NCI-H2029 treated with DMSO at 0.1 percent for 48 hours (cell line): ENCODE measurements at regions not wholly inside any gene's neighbourhood (a gene's known extent, or its start where the extent isn't known, plus 50 kb on each side); places are given as distances from the start of the nearest gene placed in this dataset.

ENCODE experiments used
- DNase-seq: peaks from one replicate; lab custom pipeline; 2025; lab: John Stamatoyannopoulos, UW

GRCh38 chr22:48882636-48883200 lies 945.0 kb downstream of the BRD1 start:
- DNase-seq = no peak

DNA sequence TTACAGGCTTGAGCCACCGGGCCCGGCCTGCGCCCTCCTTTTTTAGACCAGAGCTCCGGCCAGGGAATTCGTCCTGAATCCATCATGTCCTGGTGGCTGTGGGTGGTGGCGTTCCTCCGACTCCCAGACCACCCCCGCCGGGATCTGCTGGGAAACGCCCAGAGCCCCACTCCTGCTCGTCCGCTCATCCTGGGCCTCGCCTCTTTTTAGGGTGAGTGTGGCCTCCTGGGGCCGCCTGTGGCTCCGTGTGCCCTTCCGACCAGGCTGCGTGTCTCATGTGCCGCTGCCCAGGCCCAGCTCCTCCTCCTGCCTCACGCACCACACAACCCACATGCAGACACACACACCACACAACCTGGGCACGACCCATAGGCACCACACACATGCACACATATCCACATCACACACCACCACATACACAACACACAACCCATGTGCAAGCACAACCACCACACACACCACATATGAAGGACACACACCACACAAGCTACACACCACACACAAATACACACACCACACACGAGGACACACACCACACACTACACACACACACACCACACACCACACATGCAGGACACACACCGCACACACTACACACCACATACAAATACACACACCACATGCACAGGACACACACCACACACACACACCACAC lies 946.2 kb downstream of the BRD1 start:
- no peak for DNase-seq

DNA sequence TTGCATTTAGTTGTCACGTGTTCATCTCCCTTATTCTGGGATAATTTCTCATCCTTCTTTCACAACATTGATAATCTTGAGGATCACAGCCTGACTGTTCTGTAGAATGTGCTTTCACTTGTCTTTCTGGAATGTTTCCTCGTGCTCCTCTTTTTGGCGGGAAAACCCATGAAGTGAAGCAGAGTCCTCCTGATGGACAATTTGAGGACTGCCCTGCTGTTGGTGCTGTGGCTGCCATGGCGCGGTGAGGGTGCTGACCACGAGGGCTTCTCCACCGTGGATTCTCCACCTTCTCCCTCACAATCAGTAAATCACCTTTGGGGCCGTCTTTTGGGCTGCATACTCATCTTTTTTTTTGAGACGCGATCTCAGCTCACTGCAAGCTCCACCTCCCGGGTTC lies 946.9 kb downstream of the BRD1 start:
- DNase-seq = no peak

DNA sequence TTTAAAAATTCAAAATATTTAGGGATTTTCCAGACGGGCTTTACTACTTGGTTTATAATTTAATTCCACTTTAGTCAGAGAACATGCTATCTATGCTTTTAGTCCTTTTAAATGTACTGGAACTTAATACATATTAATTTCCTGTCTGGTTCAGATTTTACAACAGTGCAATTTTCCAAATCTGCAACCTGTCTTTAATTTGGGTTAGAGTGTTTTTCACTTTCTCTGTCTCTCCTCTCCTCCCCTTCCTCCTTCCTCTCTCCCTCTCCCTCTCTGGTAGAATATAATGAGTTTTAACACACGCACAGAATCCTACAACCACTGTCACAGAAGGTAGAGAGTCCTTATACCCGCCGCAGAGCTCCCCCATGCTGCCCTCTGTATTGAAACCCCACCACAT lies 950.7 kb downstream of the BRD1 start:
- DNase-seq = no peak

DNA sequence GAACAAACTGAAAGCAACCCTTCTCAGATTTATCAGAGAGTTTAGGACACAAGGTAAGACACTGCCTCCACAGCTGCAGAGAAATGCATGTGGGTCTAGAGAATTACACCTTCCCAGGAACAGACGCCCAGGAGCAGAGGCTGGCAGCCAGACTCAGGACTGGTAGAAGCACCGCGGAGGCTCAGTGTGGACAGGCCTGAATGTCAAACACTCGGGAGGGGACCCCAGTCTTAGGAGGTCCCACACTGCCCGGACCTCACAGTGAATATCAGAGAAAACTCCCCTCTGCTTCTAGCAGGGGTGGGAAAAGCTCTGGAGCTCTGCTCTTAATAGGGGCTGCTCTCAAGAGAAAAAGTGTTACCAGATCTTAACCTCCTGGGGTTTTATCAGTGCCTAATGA lies 952.7 kb downstream of the BRD1 start:
- no peak for DNase-seq

DNA sequence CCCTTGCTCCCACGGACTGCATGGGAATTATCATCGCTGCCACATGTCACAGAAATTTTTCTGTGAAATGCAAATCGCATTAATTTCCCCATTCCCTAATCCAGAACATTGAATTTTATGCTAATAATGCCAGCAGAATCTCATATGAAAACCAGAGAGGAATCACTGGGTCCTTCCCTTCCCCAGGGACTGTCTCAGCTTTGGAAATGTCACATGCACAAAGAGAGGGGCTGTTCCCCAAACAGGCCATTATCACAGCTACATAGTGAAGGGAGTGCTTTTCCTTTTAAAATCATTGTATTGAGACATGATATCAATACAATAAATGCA lies 954.5 kb downstream of the BRD1 start:
- DNase-seq = no peak

DNA sequence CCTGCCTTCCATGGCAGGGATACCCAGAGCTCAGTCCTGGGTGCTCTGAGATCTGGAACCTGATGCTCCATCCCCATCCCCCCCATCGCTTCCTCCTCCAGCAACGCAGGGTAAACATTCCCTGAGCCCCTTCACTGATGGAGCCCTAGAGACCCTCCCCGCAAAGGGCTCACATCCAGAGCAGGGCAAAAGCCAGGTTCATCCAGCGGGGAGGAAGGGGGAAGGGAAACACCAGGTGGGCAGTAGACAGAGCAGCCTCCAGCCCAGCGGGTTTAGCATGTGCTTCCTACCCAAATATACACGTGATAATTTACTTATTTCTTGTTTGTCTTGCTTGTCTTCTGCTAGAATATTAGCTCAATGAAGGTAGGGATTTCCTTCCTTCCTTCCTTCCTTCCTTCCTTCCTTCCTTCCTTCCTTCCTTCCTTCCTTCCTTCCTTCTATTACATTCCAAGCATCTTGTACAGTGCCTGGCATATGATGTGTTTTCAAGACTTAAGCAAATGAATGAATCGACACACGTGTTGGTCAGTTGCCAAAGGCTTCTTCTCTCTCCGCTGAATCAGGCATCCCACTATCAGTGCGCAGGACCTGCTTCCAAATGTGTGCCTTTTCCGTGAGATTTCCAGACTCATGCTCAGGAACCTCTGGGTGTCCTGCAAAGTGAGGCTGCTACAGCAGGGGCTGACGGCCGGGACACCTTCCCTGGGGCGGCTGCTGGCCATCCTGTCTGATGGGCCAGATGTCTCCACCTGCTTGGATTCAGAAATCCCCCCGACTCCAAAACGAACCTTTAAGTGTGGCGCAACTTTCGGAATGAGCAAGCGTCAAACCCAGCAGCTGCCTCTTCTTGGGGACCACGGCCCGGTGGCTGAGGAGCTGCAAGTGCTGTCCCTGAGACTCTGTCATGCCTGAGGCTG lies 955.1 kb downstream of the BRD1 start:
- DNase-seq = no peak

DNA sequence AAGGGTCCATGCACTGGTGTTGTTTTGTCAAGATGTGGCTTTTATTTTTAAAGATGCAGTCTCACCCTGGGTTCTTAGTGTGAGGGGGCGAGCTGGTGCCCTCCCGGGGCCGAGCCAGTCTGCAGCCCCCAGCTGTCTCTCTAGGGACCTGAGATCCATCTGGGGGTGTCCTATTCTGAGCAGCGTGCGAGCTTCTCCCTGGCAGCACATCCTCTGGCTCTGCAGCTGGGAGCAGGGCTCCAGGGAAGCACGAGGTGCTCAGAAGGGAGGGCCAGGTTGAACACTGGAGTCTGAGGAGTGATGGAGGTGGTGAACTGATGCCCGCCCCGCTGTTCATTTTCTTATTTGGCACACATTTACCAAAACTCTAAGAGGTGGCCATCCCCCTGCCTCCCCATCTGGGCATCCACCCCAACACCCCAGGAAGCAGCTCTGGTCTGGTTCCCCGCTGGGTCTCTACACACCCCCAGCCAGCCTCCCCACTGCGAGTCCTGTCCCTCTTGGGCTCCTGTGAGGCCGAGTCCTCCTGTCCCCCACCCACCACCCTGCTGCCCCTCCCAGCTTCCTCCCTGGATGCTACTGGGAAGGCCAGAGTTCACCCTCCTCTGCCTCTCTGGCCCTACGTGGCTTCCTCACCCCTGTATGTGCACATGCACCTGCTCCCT lies 956.4 kb downstream of the BRD1 start:
- DNase-seq = no peak

GRCh38 chr22:48870436-48870835 lies 957.2 kb downstream of the BRD1 start:
- DNase-seq = no peak

DNA sequence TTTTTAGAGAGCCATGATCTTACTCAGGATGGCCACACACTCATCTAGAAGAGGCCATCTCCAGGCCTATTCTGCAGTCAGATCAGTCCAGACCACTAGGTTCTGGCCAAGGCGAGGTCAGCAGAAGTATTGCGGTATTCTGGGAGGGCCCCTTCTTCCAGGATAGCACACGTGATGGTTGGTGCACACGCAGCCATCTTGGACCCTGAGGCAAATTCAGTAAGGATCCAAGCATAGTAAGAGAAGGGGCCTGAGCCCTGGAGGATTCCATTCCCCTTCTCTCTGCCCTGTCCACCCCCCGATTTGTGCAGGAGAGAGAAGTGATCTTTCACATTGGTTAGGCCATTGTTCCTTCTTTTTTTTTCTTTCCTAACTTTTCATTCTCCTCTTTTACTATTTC lies 957.9 kb downstream of the BRD1 start:
- DNase-seq = no peak

DNA sequence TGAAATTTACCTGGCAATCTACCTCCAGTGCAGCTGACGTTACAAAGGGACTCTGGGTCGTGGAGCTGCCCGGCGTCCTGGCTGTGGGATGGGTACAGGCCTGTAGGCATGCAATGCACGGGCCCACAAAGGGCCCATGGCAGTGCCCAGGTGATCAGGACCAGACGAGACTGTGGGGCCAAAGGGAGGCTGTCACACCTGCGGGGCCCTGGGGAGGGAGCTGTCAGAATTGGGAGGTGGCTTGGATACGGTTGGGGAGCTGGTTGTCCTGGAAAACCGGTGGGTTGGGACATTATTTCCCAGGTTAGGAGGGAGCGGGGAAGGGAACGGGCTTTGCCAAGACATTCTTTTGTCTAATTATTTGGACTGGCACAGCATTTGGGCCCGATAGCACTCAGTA lies 958.5 kb downstream of the BRD1 start:
- no peak for DNase-seq

- no peak for DNase-seq
Measured at GRCh38 chr22:48868554-48868953, 959.1 kb downstream of the BRD1 start.

GRCh38 chr22:48867891-48868290 lies 959.8 kb downstream of the BRD1 start:
- no peak for DNase-seq

- no peak for DNase-seq
Measured at GRCh38 chr22:48866906-48867681, 960.6 kb downstream of the BRD1 start.

- DNase-seq = no peak
Measured at GRCh38 chr22:48864748-48865147, 962.9 kb downstream of the BRD1 start.

DNA sequence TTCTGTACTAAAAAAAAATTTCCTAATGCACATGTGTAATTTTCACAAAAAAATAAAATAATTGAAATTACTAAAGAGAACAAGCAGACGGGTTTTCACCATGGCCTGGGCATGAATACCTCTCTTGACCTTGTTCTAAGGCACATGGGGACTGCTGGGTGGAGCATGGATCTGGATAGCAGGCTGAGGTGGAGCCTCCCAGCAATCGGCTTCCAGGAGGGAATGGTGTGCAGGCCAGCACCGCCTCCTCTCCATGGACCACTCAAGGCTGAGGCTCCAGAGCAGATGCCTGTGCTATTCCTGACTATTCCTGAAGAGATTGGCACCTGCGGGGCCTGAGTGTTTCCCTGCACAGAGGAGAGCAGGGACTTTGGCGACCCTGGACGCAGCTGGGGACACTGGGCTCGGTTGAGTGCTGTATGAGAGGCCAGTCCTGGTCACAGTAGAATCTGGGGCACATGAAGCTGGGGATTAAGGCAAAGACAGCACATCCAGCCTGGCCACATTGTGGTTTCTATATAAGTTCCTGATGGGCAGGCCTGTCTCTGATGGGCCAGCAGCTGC lies 963.6 kb downstream of the BRD1 start:
- no peak for DNase-seq

DNA sequence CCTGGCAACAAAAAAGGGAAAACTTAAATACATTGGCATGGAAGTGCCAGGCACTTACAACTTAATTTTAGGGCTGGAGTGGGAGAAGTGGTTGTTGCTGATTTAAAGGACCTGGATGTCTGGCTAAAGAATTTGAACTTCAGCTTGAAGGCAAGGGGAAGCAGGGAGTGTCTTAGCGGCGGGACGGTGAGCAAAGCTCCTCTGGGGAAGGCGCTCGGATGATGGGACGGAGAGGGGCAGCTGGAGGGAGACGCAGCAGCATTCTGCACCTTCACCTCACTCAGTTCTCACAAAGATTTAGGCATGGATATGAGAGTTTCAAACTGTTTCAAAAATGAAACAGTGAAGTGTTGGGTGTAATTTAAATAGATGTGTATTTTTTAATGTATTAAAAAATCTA lies 967.1 kb downstream of the BRD1 start:
- no peak for DNase-seq

- no peak for DNase-seq
Measured at GRCh38 chr22:48858856-48859255, 968.8 kb downstream of the BRD1 start.

- no peak for DNase-seq
Measured at GRCh38 chr22:48858121-48858520, 969.6 kb downstream of the BRD1 start.

DNA sequence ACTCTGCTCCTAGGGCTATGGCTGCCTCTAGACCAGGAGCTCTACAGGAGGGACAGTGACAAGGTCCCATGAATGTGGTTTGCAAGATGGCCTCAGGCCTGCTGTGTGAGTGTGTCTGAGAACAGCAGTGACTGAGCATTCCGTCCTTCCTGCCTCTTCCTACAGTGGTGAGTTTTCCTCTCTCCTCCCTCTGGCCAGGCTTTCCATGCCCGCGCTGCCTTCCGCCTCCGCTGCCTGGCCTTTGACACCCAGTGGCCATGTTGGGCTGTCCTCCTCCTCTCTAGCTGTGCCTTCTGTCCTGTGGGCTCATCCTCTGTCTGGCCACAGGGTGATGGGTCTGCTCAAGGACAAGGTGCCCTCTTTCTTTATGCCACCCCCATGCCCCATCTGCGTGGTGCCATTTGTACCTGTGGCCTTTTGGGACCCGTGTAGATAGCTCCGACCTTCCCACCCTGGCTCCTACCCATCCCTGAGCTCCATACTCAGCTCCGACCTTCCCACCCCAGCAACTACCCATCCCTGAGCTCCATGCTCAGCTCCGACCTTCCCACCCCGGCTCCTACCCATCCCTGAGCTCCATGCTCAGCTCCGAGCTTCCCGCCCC lies 970.4 kb downstream of the BRD1 start:
- DNase-seq = no peak

GRCh38 chr22:48856308-48856615 lies 971.4 kb downstream of the BRD1 start:
- DNase-seq = no peak
